HG03469 (cell line): ENCODE measurements at regions not wholly inside any gene's neighbourhood (a gene's known extent, or its start where the extent isn't known, plus 50 kb on each side); places are given as distances from the start of the nearest gene placed in this dataset.

Source experiments
- ATAC-seq: cut with Tn5 transposase; IDR thresholded peaks from one replicate; pipeline ENCODE4 v1.9.1; 2021; ENCODE audit warnings: mild to moderate bottlenecking, moderate library complexity, moderate number of reproducible peaks; ENCODE audit not compliant: unreplicated experiment

GRCh38 chr7:34453150-34453549 lies 204.9 kb upstream of the NPSR1 start:
- no peak for ATAC-seq

- ATAC-seq = no peak
Measured at GRCh38 chr7:34454381-34454780, 203.6 kb upstream of the NPSR1 start.

- no peak for ATAC-seq
Measured at GRCh38 chr7:34457329-34457728, 200.7 kb upstream of the NPSR1 start.

GRCh38 chr7:34463830-34464229 lies 194.2 kb upstream of the NPSR1 start:
- ATAC-seq = no peak

GRCh38 chr7:34471844-34472243 lies 186.2 kb upstream of the NPSR1 start:
- no peak for ATAC-seq

GRCh38 chr7:34486371-34486770 lies 171.6 kb upstream of the NPSR1 start:
- no peak for ATAC-seq

- no peak for ATAC-seq
Measured at GRCh38 chr7:34487391-34488115, 170.5 kb upstream of the NPSR1 start.

- ATAC-seq = no peak
Measured at GRCh38 chr7:34488766-34489165, 169.3 kb upstream of the NPSR1 start.

- ATAC-seq = no peak
Measured at GRCh38 chr7:34491899-34492298, 166.1 kb upstream of the NPSR1 start.

GRCh38 chr7:34493752-34494151 lies 164.3 kb upstream of the NPSR1 start:
- ATAC-seq = no peak

GRCh38 chr7:34497153-34497777 lies 160.8 kb upstream of the NPSR1 start:
- ATAC-seq = no peak

GRCh38 chr7:34501156-34501555 lies 156.9 kb upstream of the NPSR1 start:
- ATAC-seq = no peak

- no peak for ATAC-seq
Measured at GRCh38 chr7:34507191-34507590, 150.8 kb upstream of the NPSR1 start.

GRCh38 chr7:34523226-34523918 lies 134.6 kb upstream of the NPSR1 start:
- no peak for ATAC-seq

GRCh38 chr7:34530259-34530658 lies 127.8 kb upstream of the NPSR1 start:
- ATAC-seq = no peak

GRCh38 chr7:34539003-34539402 lies 119.0 kb upstream of the NPSR1 start:
- ATAC-seq = no peak

- ATAC-seq = no peak
Measured at GRCh38 chr7:34544621-34545020, 113.4 kb upstream of the NPSR1 start.

GRCh38 chr7:34550996-34551395 lies 107.0 kb upstream of the NPSR1 start:
- ATAC-seq = no peak

- ATAC-seq = no peak
Measured at GRCh38 chr7:34552502-34552901, 105.5 kb upstream of the NPSR1 start.

- ATAC-seq = no peak
Measured at GRCh38 chr7:34558022-34558421, 100.0 kb upstream of the NPSR1 start.

- no peak for ATAC-seq
Measured at GRCh38 chr7:34564091-34564490, 93.9 kb upstream of the NPSR1 start.

- ATAC-seq = no peak
Measured at GRCh38 chr7:34567906-34568305, 90.1 kb upstream of the NPSR1 start.
